GM12878 (cell line): ENCODE measurements at regions not wholly inside any gene's neighbourhood (a gene's known extent, or its start where the extent isn't known, plus 50 kb on each side); places are given as distances from the start of the nearest gene placed in this dataset.

Experiments used
- ATAC-seq: fragments of 200-7000 bp; cut with Tn5 transposase; 3 replicates; pipeline ENCODE4 v1.9.1; 2020; ENCODE audit warnings: mild to moderate bottlenecking, moderate library complexity
- BruUV-seq: library from RNA; stranded (reverse); fragments of 400-500 nt; replicated peaks from 2 replicates; lab custom pipeline; 2021; lab: Mats Ljungman, UMichigan
- CTCF ChIA-PET: fragments of 300-600 bp; sonication (Branson Sonifier 250); formaldehyde crosslinking; extraction: SDS; loops from one replicate; lab custom pipeline; 2021; ENCODE audit warnings: inconsistent platforms; lab: Yijun Ruan, JAX
- POLR2A ChIA-PET: fragments of 350-600 bp; formaldehyde crosslinking; extraction: SDS; loops from one replicate; lab custom pipeline; 2021; ENCODE audit warnings: inconsistent platforms; lab: Charles Lee
- RAD21 ChIA-PET: fragments of 300-600 bp; sonication (Branson Sonifier 250); formaldehyde crosslinking; loops from one replicate; lab custom pipeline; 2023; ENCODE audit warnings: antibody characterized with exemption; ENCODE audit not compliant: unreplicated experiment; lab: Charles Lee
- SMC1A ChIA-PET: fragments of 300-600 bp; sonication (Branson Sonifier 250); formaldehyde crosslinking; loops from one replicate; lab custom pipeline; 2023; ENCODE audit not compliant: unreplicated experiment, uncharacterized antibody; lab: Charles Lee
- DNase-seq: peaks from one replicate; pipeline ENCODE4 v3.0.0-alpha.2; 2011; ENCODE audit warnings: low read depth, low spot score
- FAIRE-seq: peaks from 3 replicates; lab custom pipeline; 2011; peaks lifted over from hg19 to GRCh38; lab: Jason Lieb, UNC
- H2AFZ ChIP-seq: 2 replicates; pipeline ENCODE4 v1.6.0; 2011; ENCODE audit warnings: low read depth, low read length, control low read depth; ENCODE audit not compliant: control insufficient read depth
- H3K27ac ChIP-seq: 2 replicates; pipeline ENCODE4 v1.5.1; 2011; ENCODE audit warnings: control low read depth; ENCODE audit not compliant: control insufficient read depth, insufficient read depth
- H3K27me3 ChIP-seq, 2 experiments: replicated peaks in 1 of 2; 2 replicates each; pipeline versions ENCODE4 v1.6.0 to v1.6.1; 2011; ENCODE audit warnings: low read length in 1 of 2; ENCODE audit not compliant: control insufficient read depth in 2 of 2, insufficient read depth in 2 of 2
- H3K36me3 ChIP-seq, 2 experiments: 2 replicates each; pipeline ENCODE4 v1.5.1; 2011; ENCODE audit warnings: low read length in 1 of 2; ENCODE audit not compliant: control insufficient read depth in 2 of 2, insufficient read depth in 2 of 2
- H3K4me1 ChIP-seq: 2 replicates; pipeline ENCODE4 v1.6.1; 2011; ENCODE audit warnings: mild to moderate bottlenecking, low read length, moderate library complexity, mixed read lengths; ENCODE audit not compliant: control insufficient read depth, insufficient read depth
- H3K4me2 ChIP-seq: 2 replicates; pipeline ENCODE4 v1.6.0; 2011; ENCODE audit warnings: control low read depth; ENCODE audit not compliant: control insufficient read depth, insufficient read depth
- H3K4me3 ChIP-seq: fragments of 200-600 bp; sonication (generic); 2 replicates; pipeline ENCODE4 v1.5.1; 2016
- H3K79me2 ChIP-seq: 2 replicates; pipeline ENCODE4 v1.6.0; 2011; ENCODE audit warnings: low read length; ENCODE audit not compliant: control insufficient read depth, insufficient read depth
- H3K9ac ChIP-seq: 2 replicates; pipeline ENCODE4 v1.8.0; 2011; ENCODE audit warnings: low read length, control low read depth, mixed read lengths; ENCODE audit not compliant: control insufficient read depth, insufficient read depth
- H3K9me3 ChIP-seq: replicated peaks from 3 replicates; pipeline ENCODE4 v1.5.1; 2011; ENCODE audit warnings: mild to moderate bottlenecking, low read length; ENCODE audit not compliant: control insufficient read depth, insufficient read depth
- H4K20me1 ChIP-seq: 2 replicates; pipeline ENCODE4 v1.6.0; 2011; ENCODE audit not compliant: control insufficient read depth, insufficient read depth
- ATF7 ChIP-seq: fragments of 450-650 bp; IDR thresholded peaks from 2 replicates; pipeline ENCODE4 v1.6.1; 2016; ENCODE audit warnings: low read depth, mild to moderate bottlenecking
- E2F4 ChIP-seq: IDR thresholded peaks from 2 replicates; pipeline ENCODE4 v1.6.1; 2012; ENCODE audit warnings: low read depth, low read length, improper control_type of control experiment
- E2F8 ChIP-seq: fragments of 450-650 bp; IDR thresholded peaks from 2 replicates; pipeline ENCODE4 v1.6.1; 2018; ENCODE audit warnings: mild to moderate bottlenecking, low read depth, moderate library complexity; ENCODE audit not compliant: partially characterized antibody
- EGR1 ChIP-seq, 2 experiments: IDR thresholded peaks; 1 replicate in 1 of 2; 2 replicates in 1 of 2; pipeline ENCODE4 v1.6.1; 2011 to 2012; ENCODE audit warnings: low read depth in 2 of 2, low read length in 2 of 2, borderline replicate concordance in 1 of 2, mild to moderate bottlenecking in 1 of 2, moderate library complexity in 1 of 2
- ESRRA ChIP-seq: IDR thresholded peaks from 2 replicates; pipeline ENCODE4 v1.6.1; 2012; ENCODE audit warnings: mild to moderate bottlenecking, low read length, improper control_type of control experiment
- FOS ChIP-seq: IDR thresholded peaks from 3 replicates; pipeline ENCODE4 v1.6.1; 2011; ENCODE audit warnings: borderline replicate concordance; ENCODE audit not compliant: insufficient read length; ENCODE audit errors: extremely low read depth
- IKZF1 ChIP-seq: fragments of 450-650 bp; conservative IDR thresholded peaks from 2 replicates; pipeline ENCODE4 v1.6.1; 2017; ENCODE audit warnings: antibody characterized with exemption, mild to moderate bottlenecking
- IKZF2 ChIP-seq, 2 experiments: fragments of 450-650 bp; IDR thresholded peaks; 2 replicates each; pipeline ENCODE4 v1.6.1; 2017; ENCODE audit warnings: mild to moderate bottlenecking in 2 of 2, moderate library complexity in 2 of 2
- MLLT1 ChIP-seq: fragments of 450-650 bp; IDR thresholded peaks from 2 replicates; pipeline ENCODE4 v1.6.1; 2016; ENCODE audit warnings: mild to moderate bottlenecking
- NFIC ChIP-seq: IDR thresholded peaks from 2 replicates; pipeline ENCODE4 v1.6.1; 2012; ENCODE audit warnings: low read depth, mild to moderate bottlenecking, inconsistent platforms, low read length, moderate library complexity
- NR2C2 ChIP-seq: IDR thresholded peaks from 2 replicates; pipeline ENCODE4 v1.6.1; 2011; ENCODE audit warnings: borderline replicate concordance, low read depth; ENCODE audit not compliant: control insufficient read depth, insufficient read length
- RAD51 ChIP-seq: fragments of 450-650 bp; IDR thresholded peaks from 2 replicates; pipeline ENCODE4 v1.6.1; 2016; ENCODE audit warnings: moderate library complexity, mild to moderate bottlenecking, inconsistent platforms
- RB1 ChIP-seq: fragments of 450-650 bp; formaldehyde crosslinking; IDR thresholded peaks from 2 replicates; pipeline ENCODE4 v1.6.1; 2017; ENCODE audit warnings: mild to moderate bottlenecking, borderline replicate concordance
- RCOR1 ChIP-seq: conservative IDR thresholded peaks from 2 replicates; pipeline ENCODE4 v1.6.1; 2012; ENCODE audit warnings: low read depth, low read length, improper control_type of control experiment
- RUNX3 ChIP-seq: IDR thresholded peaks from 2 replicates; pipeline ENCODE4 v1.6.1; 2012; ENCODE audit warnings: low read length, inconsistent platforms
- SIX5 ChIP-seq: IDR thresholded peaks from 2 replicates; pipeline ENCODE4 v1.6.1; 2011; ENCODE audit warnings: mild to moderate bottlenecking, low read depth, low read length, moderate library complexity; ENCODE audit not compliant: severe bottlenecking
- SMAD1 ChIP-seq: fragments of 450-650 bp; IDR thresholded peaks from 2 replicates; pipeline ENCODE4 v1.6.1; 2018; ENCODE audit warnings: mild to moderate bottlenecking, low read depth; ENCODE audit not compliant: partially characterized antibody
- SREBF1 ChIP-seq: IDR thresholded peaks from 2 replicates; pipeline ENCODE4 v1.6.1; 2012; ENCODE audit warnings: mild to moderate bottlenecking, low read length
- ZBED1 ChIP-seq: IDR thresholded peaks from 2 replicates; pipeline ENCODE4 v1.6.1; 2016; ENCODE audit warnings: borderline replicate concordance
- ZNF384 ChIP-seq: IDR thresholded peaks from 2 replicates; pipeline ENCODE4 v1.6.1; 2012; ENCODE audit warnings: low read depth, mild to moderate bottlenecking, low read length, improper control_type of control experiment, borderline replicate concordance
- ZZZ3 ChIP-seq: IDR thresholded peaks from 2 replicates; pipeline ENCODE4 v1.6.1; 2011; ENCODE audit warnings: low read depth; ENCODE audit not compliant: control insufficient read depth, insufficient read length
- in situ Hi-C: fragments of 300-500 bp; cut with MboI; formaldehyde crosslinking; loops from 9 replicates; pipeline ENCODE4 v1.14.3; 2018; ENCODE audit warnings: mixed read lengths
- intact Hi-C: fragments of 100-400 bp; cut with micrococcal nuclease; formaldehyde crosslinking; loops from one replicate; pipeline ENCODE4 v1.14.2; 2022; ENCODE audit not compliant: unreplicated experiment

GRCh38 chr10:83625831-83626360 lies 513.4 kb upstream of the GHITM start (continued):
- TF ChIP-seq SIX5 (no peak), ZZZ3 (no peak), ATF7 (no peak)

- no peak for ATAC-seq
- no peak overlapping the region for H3K4me3 ChIP-seq
- RAD21 ChIA-PET: no interaction called here
- DNase-seq: no peak
- FAIRE-seq: no peak
- intact Hi-C loops: no loop called here
- H4K20me1 ChIP-seq: no peaks in the 10 kb centered on the region
- H3K79me2 ChIP-seq: no peaks in the 10 kb centered on the region
- POLR2A ChIA-PET: no interaction called here
- no peak overlapping the region for H3K9ac ChIP-seq
- no peak overlapping the region for H3K27ac ChIP-seq
- CTCF ChIA-PET: no interaction called here
- no peak overlapping the region for H3K4me2 ChIP-seq
- no peaks in the 10 kb centered on the region for H3K27me3 ChIP-seq
- H3K4me1 ChIP-seq: no peaks in the 10 kb centered on the region
- no peak overlapping the region for H2AFZ ChIP-seq
- H3K9me3 ChIP-seq: no peaks in the 10 kb centered on the region
- no TSS peak for BruUV-seq
- SMC1A ChIA-PET: no interaction called here
- in situ Hi-C loops: no loop called here
- no peaks in the 10 kb centered on the region for H3K36me3 ChIP-seq
- TF ChIP-seq E2F8 (no peak), NFIC (no peak), EGR1 (IDR thresholded peaks at IDR 0.05; ENCODE audit: borderline replicate concordance in 1 of 2, low read depth in 2 of 2, low read length in 2 of 2) (no peak), ZNF384 (no peak), RAD51 (no peak), SREBF1 (no peak), MLLT1 (no peak), ZBED1 (no peak), SMAD1 (no peak), RUNX3 (no peak), IKZF2 (IDR thresholded peaks at IDR 0.05) (no peak), RCOR1 (no peak), RB1 (no peak), IKZF1 (no peak), ESRRA (no peak), NR2C2 (no peak), E2F4 (no peak), FOS (no peak)
Measured at GRCh38 chr10:83632701-83633100, 506.6 kb upstream of the GHITM start.
